ENCODE measurements at regions not wholly inside any gene's neighbourhood (a gene's known extent, or its start where the extent isn't known, plus 50 kb on each side); places are given as distances from the start of the nearest gene placed in this dataset.

DNA sequence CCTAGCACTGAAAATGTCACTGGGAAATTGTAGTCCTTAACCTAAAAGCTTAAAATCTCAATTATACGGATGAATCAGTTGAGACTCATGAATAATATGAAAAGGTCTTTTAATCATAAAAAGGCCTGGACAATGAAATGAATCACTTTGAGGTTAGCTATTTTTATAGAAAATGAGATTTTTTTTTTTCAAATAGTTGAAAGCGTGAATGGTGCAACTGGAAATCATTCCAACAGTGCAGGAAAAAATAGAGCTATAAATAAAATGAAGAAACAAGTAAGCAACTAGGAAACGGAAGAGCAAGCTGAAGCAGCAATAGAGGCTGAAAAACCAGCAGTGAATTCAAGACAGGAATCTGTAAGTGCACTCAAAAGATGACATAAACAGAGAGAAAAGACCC is 142.9 kb downstream of the BACH1 start:
- TF ChIP-seq, protein P1, sequence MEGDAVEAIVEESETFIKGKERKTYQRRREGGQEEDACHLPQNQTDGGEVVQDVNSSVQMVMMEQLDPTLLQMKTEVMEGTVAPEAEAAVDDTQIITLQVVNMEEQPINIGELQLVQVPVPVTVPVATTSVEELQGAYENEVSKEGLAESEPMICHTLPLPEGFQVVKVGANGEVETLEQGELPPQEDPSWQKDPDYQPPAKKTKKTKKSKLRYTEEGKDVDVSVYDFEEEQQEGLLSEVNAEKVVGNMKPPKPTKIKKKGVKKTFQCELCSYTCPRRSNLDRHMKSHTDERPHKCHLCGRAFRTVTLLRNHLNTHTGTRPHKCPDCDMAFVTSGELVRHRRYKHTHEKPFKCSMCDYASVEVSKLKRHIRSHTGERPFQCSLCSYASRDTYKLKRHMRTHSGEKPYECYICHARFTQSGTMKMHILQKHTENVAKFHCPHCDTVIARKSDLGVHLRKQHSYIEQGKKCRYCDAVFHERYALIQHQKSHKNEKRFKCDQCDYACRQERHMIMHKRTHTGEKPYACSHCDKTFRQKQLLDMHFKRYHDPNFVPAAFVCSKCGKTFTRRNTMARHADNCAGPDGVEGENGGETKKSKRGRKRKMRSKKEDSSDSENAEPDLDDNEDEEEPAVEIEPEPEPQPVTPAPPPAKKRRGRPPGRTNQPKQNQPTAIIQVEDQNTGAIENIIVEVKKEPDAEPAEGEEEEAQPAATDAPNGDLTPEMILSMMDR (conservative IDR thresholded peaks at IDR 0.05 in 1 of 2, IDR thresholded peaks at IDR 0.05 in 1 of 2; ENCODE audit: extremely low read depth in 1 of 2, insufficient read depth in 1 of 2, low read depth in 1 of 2, low read length in 2 of 2): no peak
- TF ChIP-seq EZH2 (IDR thresholded peaks at IDR 0.05; ENCODE audit: borderline replicate concordance, low read length): no peak

Data from mammary epithelial cell (primary cell).